Activated CD8-positive, alpha-beta T cell treated with anti-CD3 and anti-CD28 coated beads for 36 hours (primary cell): ENCODE measurements at regions not wholly inside any gene's neighbourhood (a gene's known extent, or its start where the extent isn't known, plus 50 kb on each side); places are given as distances from the start of the nearest gene placed in this dataset.

Source experiments
- ATAC-seq: fragments of 200-7000 bp; cut with Tn5 transposase; one replicate; pipeline ENCODE4 v1.10.0; 2021; ENCODE audit warnings: mild to moderate bottlenecking, moderate library complexity
- CTCF ChIA-PET: fragments of 350-600 bp; sonication (Branson Sonifier 250); formaldehyde crosslinking; loops from one replicate; lab custom pipeline; 2021; ENCODE audit warnings: antibody characterized with exemption; lab: Charles Lee
- POLR2A ChIA-PET: fragments of 350-600 bp; sonication (Branson Sonifier 250); formaldehyde crosslinking; loops from one replicate; lab custom pipeline; 2021; ENCODE audit warnings: antibody characterized with exemption; lab: Charles Lee
- DNase-seq: peaks from one replicate; pipeline ENCODE4 v3.0.0-alpha.2; 2020
- H3K27ac Mint-ChIP-seq: one replicate; pipeline ENCODE4 v1.8.0; 2021; ENCODE audit warnings: mild to moderate bottlenecking, mixed read lengths
- H3K27me3 Mint-ChIP-seq: one replicate; pipeline ENCODE4 v1.8.0; 2021; ENCODE audit warnings: mixed read lengths
- H3K36me3 Mint-ChIP-seq: one replicate; pipeline ENCODE4 v1.8.0; 2021; ENCODE audit warnings: low read depth, mixed read lengths
- H3K4me1 Mint-ChIP-seq: one replicate; pipeline ENCODE4 v1.8.0; 2021; ENCODE audit warnings: low read depth, mixed read lengths
- H3K4me3 Mint-ChIP-seq: one replicate; pipeline ENCODE4 v1.8.0; 2021; ENCODE audit warnings: mild to moderate bottlenecking, moderate library complexity, mixed read lengths
- H3K9me3 Mint-ChIP-seq: one replicate; pipeline ENCODE4 v1.8.0; 2021; ENCODE audit warnings: mixed read lengths
- intact Hi-C: fragments of 100-400 bp; cut with micrococcal nuclease; formaldehyde crosslinking; loops from one replicate; pipeline ENCODE4 v1.10.0; 2022
- TF ChIP-seq, protein P1 (sequence below): fragments of 200-600 bp; IDR thresholded peaks from one replicate; pipeline ENCODE4 v1.8.0; 2022; ENCODE audit warnings: antibody characterized with exemption, mild to moderate bottlenecking

DNA sequence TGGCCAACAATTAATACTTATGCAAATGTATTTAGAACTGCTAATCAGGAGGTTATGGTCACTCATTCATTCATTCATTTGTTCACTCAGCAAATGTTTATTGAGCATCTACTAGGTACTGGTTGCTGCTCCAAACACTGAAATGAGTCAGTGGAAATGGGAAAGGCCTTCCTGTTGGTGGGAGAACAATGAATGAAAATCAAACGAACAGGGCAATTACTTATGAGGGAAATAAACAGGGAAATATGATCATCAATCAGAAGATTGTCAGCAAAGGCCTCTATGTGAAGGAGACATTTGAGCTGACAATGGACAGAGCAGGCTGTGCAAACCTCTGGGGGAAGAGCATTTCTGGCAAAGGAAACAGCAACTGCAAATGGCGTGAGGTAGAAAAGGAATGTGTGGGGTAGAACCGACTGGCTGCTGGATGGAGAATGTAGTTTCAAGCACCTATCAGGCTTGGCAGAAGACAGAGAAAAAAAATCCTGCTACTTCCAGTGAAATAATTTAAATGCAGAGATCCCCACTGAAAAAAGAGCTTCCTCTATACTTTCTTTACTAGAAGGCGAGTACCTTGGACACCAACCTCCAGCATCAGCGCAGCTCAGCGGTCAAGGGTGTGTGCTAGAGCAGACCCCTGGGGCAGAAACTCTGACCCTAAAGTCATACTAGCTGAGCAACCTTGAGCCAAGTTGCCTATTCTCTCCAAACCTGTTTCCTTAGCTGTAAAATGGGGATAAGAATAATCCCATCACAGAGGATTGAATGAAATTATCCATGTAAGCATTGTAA is 108.8 kb upstream of the EEPD1 start:
- POLR2A ChIA-PET: interaction anchor here (0.9 kb wide), 1 partner anchor 38 kb away, joined by 3 read pairs; no protein-coding TSS in a partner anchor
- DNase-seq (no peak), ATAC-seq (no peak)
- H3K9me3 Mint-ChIP-seq: no peaks in the 10 kb centered on the region
- CTCF ChIA-PET: no interaction called here
- H3K36me3 Mint-ChIP-seq: no peaks in the 10 kb centered on the region
- no peak overlapping the region for H3K27ac Mint-ChIP-seq
- TF ChIP-seq, protein P1, sequence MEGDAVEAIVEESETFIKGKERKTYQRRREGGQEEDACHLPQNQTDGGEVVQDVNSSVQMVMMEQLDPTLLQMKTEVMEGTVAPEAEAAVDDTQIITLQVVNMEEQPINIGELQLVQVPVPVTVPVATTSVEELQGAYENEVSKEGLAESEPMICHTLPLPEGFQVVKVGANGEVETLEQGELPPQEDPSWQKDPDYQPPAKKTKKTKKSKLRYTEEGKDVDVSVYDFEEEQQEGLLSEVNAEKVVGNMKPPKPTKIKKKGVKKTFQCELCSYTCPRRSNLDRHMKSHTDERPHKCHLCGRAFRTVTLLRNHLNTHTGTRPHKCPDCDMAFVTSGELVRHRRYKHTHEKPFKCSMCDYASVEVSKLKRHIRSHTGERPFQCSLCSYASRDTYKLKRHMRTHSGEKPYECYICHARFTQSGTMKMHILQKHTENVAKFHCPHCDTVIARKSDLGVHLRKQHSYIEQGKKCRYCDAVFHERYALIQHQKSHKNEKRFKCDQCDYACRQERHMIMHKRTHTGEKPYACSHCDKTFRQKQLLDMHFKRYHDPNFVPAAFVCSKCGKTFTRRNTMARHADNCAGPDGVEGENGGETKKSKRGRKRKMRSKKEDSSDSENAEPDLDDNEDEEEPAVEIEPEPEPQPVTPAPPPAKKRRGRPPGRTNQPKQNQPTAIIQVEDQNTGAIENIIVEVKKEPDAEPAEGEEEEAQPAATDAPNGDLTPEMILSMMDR: no peak
- intact Hi-C loops: no loop called here
- H3K27me3 Mint-ChIP-seq: no peaks in the 10 kb centered on the region
- no peaks in the 10 kb centered on the region for H3K4me1 Mint-ChIP-seq
- H3K4me3 Mint-ChIP-seq: no peak overlapping the region

DNA sequence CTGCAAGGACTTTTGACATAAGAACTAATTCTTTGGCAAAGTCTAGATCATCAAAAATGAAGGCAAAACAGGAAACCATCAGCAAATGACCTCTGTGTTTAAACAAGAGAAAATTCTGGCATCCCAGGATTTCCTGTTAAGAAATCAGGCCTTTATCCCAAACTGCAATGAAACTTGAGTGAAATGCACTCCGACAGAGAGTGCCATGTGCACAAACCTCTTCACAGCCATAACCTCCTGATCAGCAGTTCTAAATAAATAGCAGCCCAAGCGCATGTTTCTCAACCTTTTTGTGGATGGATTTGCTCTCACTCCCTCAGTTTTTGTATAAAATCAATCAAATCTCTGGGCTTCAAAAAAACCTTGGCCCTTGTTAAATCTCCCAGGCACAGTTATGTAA is 107.7 kb upstream of the EEPD1 start:
- POLR2A ChIA-PET: interaction anchor here (0.9 kb wide), 1 partner anchor 39 kb away, joined by 3 read pairs; no protein-coding TSS in a partner anchor
- no peak overlapping the region for H3K4me3 Mint-ChIP-seq
- intact Hi-C loops: no loop called here
- no peaks in the 10 kb centered on the region for H3K4me1 Mint-ChIP-seq
- no peak for ATAC-seq
- no peaks in the 10 kb centered on the region for H3K27me3 Mint-ChIP-seq
- DNase-seq: no peak
- TF ChIP-seq, protein P1: no peak
- no peaks in the 10 kb centered on the region for H3K36me3 Mint-ChIP-seq
- H3K9me3 Mint-ChIP-seq: no peaks in the 10 kb centered on the region
- H3K27ac Mint-ChIP-seq: no peak overlapping the region
- CTCF ChIA-PET: no interaction called here

DNA sequence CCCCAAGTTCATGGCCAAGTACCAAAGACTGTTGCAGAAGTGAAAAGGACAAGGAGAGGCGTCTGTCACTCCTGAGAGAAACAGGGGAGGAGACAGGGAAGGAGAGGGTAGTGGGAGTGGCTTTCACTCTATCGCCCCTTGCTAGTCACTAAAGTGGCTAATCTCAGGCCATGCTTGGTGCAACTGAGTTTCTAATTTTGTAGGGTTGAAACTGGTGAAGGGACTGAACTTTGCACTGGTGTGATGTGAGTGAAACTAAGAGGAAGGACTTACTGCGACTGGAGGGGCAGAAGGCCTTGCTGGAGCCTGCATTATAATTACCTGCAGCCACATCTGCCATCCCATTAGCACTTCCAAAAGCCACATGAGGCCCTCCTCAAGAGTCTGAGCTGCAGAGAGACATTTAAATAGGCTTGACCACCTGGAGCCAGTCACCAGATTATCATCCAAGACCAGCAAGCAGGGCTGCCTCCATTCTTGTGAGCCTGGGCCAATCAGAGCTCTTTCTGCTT is 107.2 kb upstream of the EEPD1 start:
- no peaks in the 10 kb centered on the region for H3K36me3 Mint-ChIP-seq
- DNase-seq (no peak), ATAC-seq (no peak)
- H3K4me1 Mint-ChIP-seq: no peaks in the 10 kb centered on the region
- H3K9me3 Mint-ChIP-seq: no peaks in the 10 kb centered on the region
- TF ChIP-seq, protein P1: no peak
- H3K27me3 Mint-ChIP-seq: no peaks in the 10 kb centered on the region
- ChIA-PET CTCF (no interaction called here), POLR2A (interaction anchor here (0.7 kb wide), 1 partner anchor 1208 kb away, joined by 3 read pairs; no protein-coding TSS in a partner anchor)
- H3K27ac Mint-ChIP-seq: no peak overlapping the region
- intact Hi-C loops: no loop called here
- no peak overlapping the region for H3K4me3 Mint-ChIP-seq

DNA sequence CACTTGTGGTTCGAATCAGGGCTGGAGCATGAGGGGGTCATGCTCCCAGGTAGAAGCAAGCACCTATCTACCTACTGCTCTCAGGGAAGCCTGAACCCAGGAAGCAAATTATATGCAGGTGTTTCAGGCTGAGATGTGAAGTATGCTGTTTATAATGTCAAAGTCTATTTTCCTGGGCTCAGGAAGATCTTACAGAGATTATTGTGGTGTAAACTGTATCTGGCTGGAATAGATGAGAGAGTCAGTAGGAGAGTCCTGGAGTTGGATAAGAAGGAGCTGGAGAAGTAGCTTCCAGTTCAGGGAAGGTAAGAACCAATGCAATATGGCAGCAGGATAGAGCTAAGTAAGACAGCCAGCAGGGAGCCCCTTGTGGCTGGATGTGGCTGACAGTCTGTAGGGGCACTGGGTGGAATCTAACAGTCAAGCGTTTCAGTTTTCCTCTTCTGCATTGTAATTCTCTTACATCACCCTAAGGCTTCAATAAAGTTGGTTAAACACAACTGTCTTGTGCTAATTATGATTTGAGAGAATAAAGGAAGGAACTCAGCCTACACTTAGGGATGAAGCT is 105.9 kb upstream of the EEPD1 start:
- TF ChIP-seq, protein P1: no peak
- Mint-ChIP-seq H3K36me3 (no peaks in the 10 kb centered on the region), H3K4me1 (no peaks in the 10 kb centered on the region), H3K27ac (no peak overlapping the region), H3K9me3 (no peaks in the 10 kb centered on the region), H3K4me3 (no peak overlapping the region), H3K27me3 (peaks cover 2% of the 10 kb centered on the region)
- intact Hi-C loops: no loop called here
- no peak for ATAC-seq
- POLR2A ChIA-PET: no interaction called here
- CTCF ChIA-PET: interaction anchor here (0.7 to 0.9 kb wide), 2 partner anchors 28 to 272 kb away, joined by 3 read pairs; no protein-coding TSS in a partner anchor
- no peak for DNase-seq
